IMR-90 (cell line): ENCODE measurements at regions not wholly inside any gene's neighbourhood (a gene's known extent, or its start where the extent isn't known, plus 50 kb on each side); places are given as distances from the start of the nearest gene placed in this dataset.

Experiments
- ATAC-seq: fragments of 200-7000 bp; cut with Tn5 transposase; 2 replicates; pipeline ENCODE4 v1.9.1; 2020; ENCODE audit warnings: low read depth, mild to moderate bottlenecking, moderate library complexity
- BruUV-seq: library from RNA; stranded (reverse); fragments of 400-500 nt; replicated peaks from 2 replicates; lab custom pipeline; 2021; lab: Mats Ljungman, UMichigan
- CTCF ChIA-PET: fragments of 300-600 bp; formaldehyde crosslinking; extraction: SDS; loops from one replicate; lab custom pipeline; 2021; ENCODE audit warnings: antibody characterized with exemption; lab: Yijun Ruan, JAX
- POLR2A ChIA-PET: fragments of 300-600 bp; sonication (Branson Sonifier 250); formaldehyde crosslinking; loops from one replicate; lab custom pipeline; 2022; ENCODE audit warnings: antibody characterized with exemption; ENCODE audit not compliant: unreplicated experiment; lab: Charles Lee
- DNase-seq: peaks from one replicate; pipeline ENCODE4 v3.0.0; 2013
- H2AFZ ChIP-seq: replicated peaks from 2 replicates; pipeline ENCODE3; 2013; ENCODE audit warnings: low read length, mild to moderate bottlenecking; ENCODE audit not compliant: poor library complexity
- H2AK5ac ChIP-seq: 2 replicates; pipeline ENCODE4 v1.6.1; 2013; ENCODE audit warnings: low read depth, low read length, inconsistent platforms
- H2AK9ac ChIP-seq: replicated peaks from 2 replicates; pipeline ENCODE3; 2013; ENCODE audit warnings: mild to moderate bottlenecking, low read depth, low read length, moderate library complexity; ENCODE audit not compliant: poor library complexity
- H2BK120ac ChIP-seq: 2 replicates; pipeline ENCODE4 v1.6.1; 2013; ENCODE audit warnings: low read depth, low read length, inconsistent platforms
- H2BK15ac ChIP-seq: 3 replicates; pipeline ENCODE4 v1.6.1; 2013; ENCODE audit warnings: low read depth, low read length, inconsistent platforms
- H2BK20ac ChIP-seq: 2 replicates; pipeline ENCODE4 v1.6.1; 2013; ENCODE audit warnings: low read depth, mild to moderate bottlenecking, inconsistent platforms, low read length, moderate library complexity
- H2BK5ac ChIP-seq: 2 replicates; pipeline ENCODE4 v1.6.1; 2013; ENCODE audit warnings: mild to moderate bottlenecking, low read depth, low read length, inconsistent platforms; ENCODE audit not compliant: poor library complexity, severe bottlenecking
- H3K14ac ChIP-seq: replicated peaks from 2 replicates; pipeline ENCODE4 v1.6.1; 2013; ENCODE audit warnings: low read depth, low read length, inconsistent platforms
- H3K18ac ChIP-seq: 2 replicates; pipeline ENCODE4 v1.6.1; 2013; ENCODE audit warnings: low read depth, low read length, control low read depth
- H3K23ac ChIP-seq: 2 replicates; pipeline ENCODE4 v1.6.1; 2013; ENCODE audit warnings: low read depth, low read length, inconsistent platforms
- H3K27ac ChIP-seq: 2 replicates; pipeline ENCODE4 v1.5.1; 2013; ENCODE audit warnings: mild to moderate bottlenecking, control low read depth, low read length; ENCODE audit not compliant: insufficient read depth
- H3K27me3 ChIP-seq: 2 replicates; pipeline ENCODE4 v1.6.1; 2013; ENCODE audit warnings: low read length; ENCODE audit not compliant: control insufficient read depth, insufficient read depth
- H3K36me3 ChIP-seq: 2 replicates; pipeline ENCODE4 v1.6.1; 2013; ENCODE audit warnings: low read length, mixed read lengths; ENCODE audit not compliant: control insufficient read depth, insufficient read depth
- H3K4ac ChIP-seq: 2 replicates; pipeline ENCODE4 v1.6.1; 2013; ENCODE audit warnings: low read depth, low read length, inconsistent platforms
- H3K4me1 ChIP-seq: 2 replicates; pipeline ENCODE4 v1.6.1; 2013; ENCODE audit warnings: low read length, mixed read lengths; ENCODE audit not compliant: control insufficient read depth, insufficient read depth
- H3K4me2 ChIP-seq: 2 replicates; pipeline ENCODE4 v1.6.1; 2013; ENCODE audit warnings: low read depth, mild to moderate bottlenecking, control low read depth, low read length, moderate library complexity
- H3K4me3 ChIP-seq: 2 replicates; pipeline ENCODE4 v1.5.1; 2013; ENCODE audit warnings: low read depth, mild to moderate bottlenecking, control low read depth, low read length, moderate library complexity; ENCODE audit not compliant: insufficient read depth
- H3K56ac ChIP-seq: 2 replicates; pipeline ENCODE4 v1.6.1; 2013; ENCODE audit warnings: low read length, inconsistent platforms; ENCODE audit not compliant: insufficient read depth; ENCODE audit errors: extremely low read depth
- H3K79me1 ChIP-seq, 2 experiments: 2 replicates each; pipeline ENCODE4 v1.6.1; 2013; ENCODE audit warnings: low read length in 2 of 2, inconsistent platforms in 1 of 2, low read depth in 1 of 2
- H3K9ac ChIP-seq: 2 replicates; pipeline ENCODE4 v1.6.1; 2013; ENCODE audit warnings: low read depth, low read length, control low read depth
- H3K9me1 ChIP-seq: 2 replicates; pipeline ENCODE4 v1.6.1; 2013; ENCODE audit warnings: low read length, inconsistent platforms; ENCODE audit not compliant: insufficient read depth
- H3K9me3 ChIP-seq: 2 replicates; pipeline ENCODE4 v1.6.1; 2013; ENCODE audit warnings: low read length; ENCODE audit not compliant: control insufficient read depth, insufficient read depth
- H4K20me1 ChIP-seq: 2 replicates; pipeline ENCODE4 v1.6.1; 2013; ENCODE audit warnings: low read length, inconsistent platforms; ENCODE audit not compliant: insufficient read depth
- H4K5ac ChIP-seq: 2 replicates; pipeline ENCODE4 v1.6.1; 2013; ENCODE audit warnings: mild to moderate bottlenecking, low read depth, low read length, control low read depth
- H4K8ac ChIP-seq, 2 experiments: 2 replicates each; pipeline ENCODE4 v1.6.1; 2013; ENCODE audit warnings: low read depth in 2 of 2, low read length in 2 of 2, control low read depth in 1 of 2, inconsistent platforms in 1 of 2
- H4K91ac ChIP-seq: 2 replicates; pipeline ENCODE4 v1.6.1; 2013; ENCODE audit warnings: low read depth, low read length, inconsistent platforms; ENCODE audit not compliant: insufficient read depth
- BHLHE40 ChIP-seq: fragments of 150-350 bp; IDR thresholded peaks from 2 replicates; pipeline ENCODE4 v1.6.1; 2016; ENCODE audit warnings: mild to moderate bottlenecking, low read depth, low read length
- CEBPB ChIP-seq: IDR thresholded peaks from 2 replicates; pipeline ENCODE4 v1.6.1; 2012; ENCODE audit warnings: low read depth, low read length, improper control_type of control experiment
- CHD1 ChIP-seq: IDR thresholded peaks from 2 replicates; pipeline ENCODE4 v1.6.1; 2012; ENCODE audit warnings: low read depth, low read length, improper control_type of control experiment
- ELK1 ChIP-seq: fragments of 150-350 bp; IDR thresholded peaks from 2 replicates; pipeline ENCODE4 v1.6.1; 2016; ENCODE audit warnings: low read depth, mild to moderate bottlenecking, low read length, moderate library complexity, borderline replicate concordance
- MAFK ChIP-seq: IDR thresholded peaks from 2 replicates; pipeline ENCODE4 v1.6.1; 2012; ENCODE audit warnings: low read depth, low read length, improper control_type of control experiment
- NFE2L2 ChIP-seq: fragments of 150-350 bp; IDR thresholded peaks from 2 replicates; pipeline ENCODE4 v1.6.1; 2016; ENCODE audit warnings: low read depth, mild to moderate bottlenecking, low read length
- POLR2A ChIP-seq: IDR thresholded peaks from 2 replicates; pipeline ENCODE4 v1.6.1; 2012; ENCODE audit warnings: mild to moderate bottlenecking, low read depth, low read length
- USF2 ChIP-seq: fragments of 150-350 bp; IDR thresholded peaks from 2 replicates; pipeline ENCODE4 v1.6.1; 2017; ENCODE audit warnings: mild to moderate bottlenecking, antibody characterized with exemption, low read length, low read depth
- WGBS, 2 experiments: methylation state at CpG; one replicate each; pipeline versions ENCODE4 v1.1.5 to v1.1.7; 2013; ENCODE audit warnings: missing lambda C conversion rate in 2 of 2; ENCODE audit not compliant: insufficient read length in 1 of 2; ENCODE audit errors: extremely low coverage in 2 of 2; 5-methylcytosine and 5-hydroxymethylcytosine counted together
- dilution Hi-C: fragments of 300-500 bp; cut with HindIII; formaldehyde crosslinking; loops from one replicate; pipeline ENCODE4 v1.14.3; 2018; ENCODE audit warnings: low sequenced_read_pairs; ENCODE audit not compliant: unreplicated experiment
- in situ Hi-C: fragments of 300-500 bp; cut with MboI; formaldehyde crosslinking; loops from 3 replicates; pipeline ENCODE4 v1.14.3; 2019; ENCODE audit warnings: low sequenced_read_pairs, inconsistent platforms, mixed read lengths
- intact Hi-C: fragments of 100-400 bp; cut with micrococcal nuclease; formaldehyde crosslinking; loops from 2 replicates; pipeline ENCODE4 v1.10.0; 2022

- Histone ChIP-seq H3K79me1 (no peaks in the 10 kb centered on the region), H3K9me1 (no peaks in the 10 kb centered on the region), H3K36me3 (no peaks in the 10 kb centered on the region), H2AK5ac (no peak overlapping the region), H3K23ac (no peak overlapping the region), H2BK120ac (no peak overlapping the region), H4K5ac (no peak overlapping the region), H2AFZ (no peak overlapping the region), H4K91ac (no peak overlapping the region), H2BK20ac (no peak overlapping the region), H2AK9ac (no peak overlapping the region), H2BK15ac (no peak overlapping the region), H3K27me3 (no peaks in the 10 kb centered on the region), H3K9ac (no peak overlapping the region), H3K4ac (no peak overlapping the region), H4K20me1 (no peaks in the 10 kb centered on the region), H3K18ac (no peak overlapping the region), H3K4me1 (no peaks in the 10 kb centered on the region), H3K4me2 (no peak overlapping the region), H4K8ac (no peak overlapping the region), H3K9me3 (no peaks in the 10 kb centered on the region), H3K27ac (no peak overlapping the region), H3K56ac (no peak overlapping the region), H3K14ac (no peak overlapping the region), H2BK5ac (no peak overlapping the region), H3K4me3 (no peak overlapping the region)
- DNase-seq (no peak), ATAC-seq (no peak)
- dilution Hi-C loops (no loop called here), in situ Hi-C loops (no loop called here), intact Hi-C loops (no loop called here)
- TF ChIP-seq POLR2A (no peak), MAFK (no peak), NFE2L2 (no peak), BHLHE40 (no peak), USF2 (no peak), ELK1 (no peak), CEBPB (no peak), CHD1 (no peak)
- no TSS peak for BruUV-seq
- ChIA-PET CTCF (no interaction called here), POLR2A (no interaction called here)
- no CpG with 5 or more reads among the region's 2 CpGs for WGBS, 2 experiments
Measured at GRCh38 chr5:167802755-167803431, 488.6 kb upstream of the WWC1 start.
